K562 (cell line): ENCODE measurements at regions not wholly inside any gene's neighbourhood (a gene's known extent, or its start where the extent isn't known, plus 50 kb on each side); places are given as distances from the start of the nearest gene placed in this dataset.

ENCODE experiments used
- ATAC-seq: fragments of 200-7000 bp; cut with Tn5 transposase; 3 replicates; pipeline ENCODE4 v1.9.1; 2020; ENCODE audit warnings: moderate library complexity
- BruUV-seq: library from RNA; stranded (reverse); fragments of 400-500 nt; replicated peaks from 2 replicates; lab custom pipeline; 2021; lab: Mats Ljungman, UMichigan
- CTCF ChIA-PET: fragments of 300-600 bp; formaldehyde crosslinking; extraction: SDS; loops from one replicate; lab custom pipeline; 2021; ENCODE audit warnings: low intra/inter-chr PET ratio; lab: Yijun Ruan, JAX
- POLR2A ChIA-PET: fragments of 300-600, 350-650 bp; sonication (Branson Sonifier 250); formaldehyde crosslinking; extraction: SDS; loops from one replicate; lab custom pipeline; 2021; ENCODE audit warnings: antibody characterized with exemption, inconsistent platforms; lab: Yijun Ruan, JAX
- DNase-seq, 4 experiments: peaks; one replicate each; pipeline versions ENCODE4 v3.0.0 to v3.0.0-alpha.2; 2011 to 2018; ENCODE audit warnings: low spot score in 3 of 4, mixed read lengths in 3 of 4; ENCODE audit errors: extremely low read depth in 1 of 4
- FAIRE-seq: peaks from 2 replicates; lab custom pipeline; 2011; peaks lifted over from hg19 to GRCh38; lab: Jason Lieb, UNC
- H2AFZ ChIP-seq: 2 replicates; pipeline ENCODE4 v1.6.0; 2011; ENCODE audit warnings: low read depth, low read length, control low read depth, inconsistent platforms
- H3K27ac ChIP-seq: fragments of 200-600 bp; 3 replicates; pipeline ENCODE4 v1.8.0; 2011; ENCODE audit warnings: low read depth, mild to moderate bottlenecking, control low read depth, inconsistent platforms, low read length, moderate library complexity, mixed read lengths; ENCODE audit errors: extremely low read depth
- H3K27me3 ChIP-seq, 2 experiments: fragments of 300-600 bp in 1 of 2; 2 replicates in 1 of 2; 3 replicates in 1 of 2; pipeline versions ENCODE4 v1.6.0 to v1.8.0; 2011; ENCODE audit warnings: inconsistent platforms in 2 of 2, low read length in 2 of 2, mild to moderate bottlenecking in 1 of 2, mixed read lengths in 1 of 2, moderate library complexity in 1 of 2; ENCODE audit not compliant: control insufficient read depth in 2 of 2, insufficient read depth in 2 of 2
- H3K36me3 ChIP-seq: fragments of 300-600 bp; 3 replicates; pipeline ENCODE4 v1.8.0; 2011; ENCODE audit warnings: mild to moderate bottlenecking, low read length, inconsistent platforms; ENCODE audit not compliant: control insufficient read depth, insufficient read depth
- H3K4me1 ChIP-seq, 2 experiments: fragments of 200-600 bp in 1 of 2; replicated peaks in 1 of 2; 2 replicates in 1 of 2; 3 replicates in 1 of 2; pipeline versions ENCODE4 v1.5.1 to v1.8.0; 2011; ENCODE audit warnings: inconsistent platforms in 2 of 2, low read length in 2 of 2, mild to moderate bottlenecking in 1 of 2, mixed read lengths in 1 of 2, moderate library complexity in 1 of 2; ENCODE audit not compliant: control insufficient read depth in 2 of 2, insufficient read depth in 2 of 2
- H3K4me2 ChIP-seq: 2 replicates; pipeline ENCODE4 v1.6.1; 2011; ENCODE audit warnings: low read length, control low read depth, inconsistent platforms, mixed read lengths; ENCODE audit not compliant: insufficient read depth
- H3K4me3 ChIP-seq: fragments of 200-600 bp; sonication (generic), shearing (Covaris generic); 2 replicates; pipeline ENCODE4 v1.5.1; 2016; ENCODE audit warnings: control low read depth, inconsistent platforms
- H3K79me2 ChIP-seq: fragments of 200-600 bp; 3 replicates; pipeline ENCODE4 v1.8.0; 2011; ENCODE audit warnings: low read length, inconsistent platforms; ENCODE audit not compliant: control insufficient read depth, insufficient read depth
- H3K9ac ChIP-seq, 2 experiments: 2 replicates each; pipeline versions ENCODE4 v1.6.0 to v1.6.1; 2011; ENCODE audit warnings: low read depth in 2 of 2, low read length in 2 of 2, control low read depth in 1 of 2, inconsistent platforms in 1 of 2, mild to moderate bottlenecking in 1 of 2, mixed read lengths in 1 of 2; ENCODE audit not compliant: insufficient read depth in 1 of 2
- H3K9me1 ChIP-seq: one replicate; pipeline ENCODE4 v1.6.0; 2011; ENCODE audit warnings: inconsistent platforms, mild to moderate bottlenecking, low read length, moderate library complexity; ENCODE audit not compliant: control insufficient read depth, insufficient read depth
- H3K9me3 ChIP-seq: replicated peaks from 2 replicates; pipeline ENCODE4 v1.5.1; 2011; ENCODE audit warnings: low read depth, low read length, inconsistent platforms; ENCODE audit not compliant: control insufficient read depth, insufficient read depth
- H4K20me1 ChIP-seq: replicated peaks from 2 replicates; pipeline ENCODE4 v1.6.1; 2011; ENCODE audit warnings: low read length, inconsistent platforms, mixed read lengths; ENCODE audit not compliant: control insufficient read depth, insufficient read depth
- CEBPB ChIP-seq: fragments of 450-650 bp; IDR thresholded peaks from 2 replicates; pipeline ENCODE4 v1.6.1; 2016; ENCODE audit warnings: missing genetic modification characterization, missing compliant biosample characterization
- CEBPG ChIP-seq, 3 experiments: fragments of 200-800 bp in 1 of 3; sonication (Bioruptor generic) in 1 of 3; sonication (generic) in 1 of 3; formaldehyde crosslinking in 1 of 3; IDR thresholded peaks in 2 of 3; conservative IDR thresholded peaks in 1 of 3; 2 replicates each; pipeline versions ENCODE4 v1.6.1 to v1.8.0; 2016 to 2022; ENCODE audit warnings: missing compliant biosample characterization in 2 of 3, missing genetic modification characterization in 2 of 3, mild to moderate bottlenecking in 1 of 3, missing genetic modification reagents in 1 of 3
- HEY1 ChIP-seq: fragments of 250-450 bp; sonication (Bioruptor Pico); IDR thresholded peaks from 2 replicates; pipeline ENCODE4 v1.5.0; 2020; ENCODE audit warnings: mild to moderate bottlenecking, moderate library complexity, borderline replicate concordance
- IRF9 ChIP-seq: fragments of 450-650 bp; IDR thresholded peaks from 2 replicates; pipeline ENCODE4 v1.6.1; 2016; ENCODE audit warnings: missing biosample characterization, missing genetic modification characterization
- WGBS: fragments of 100-300 bp; shearing (Covaris generic); methylation state at CpG from one replicate; pipeline ENCODE4 v1.1.6; 2016; ENCODE audit warnings: low coverage, mixed read lengths; ENCODE audit not compliant: insufficient coverage; ENCODE audit errors: missing lambda C conversion rate; 5-methylcytosine and 5-hydroxymethylcytosine counted together
- in situ Hi-C: fragments of 300-500 bp; cut with MboI; formaldehyde crosslinking; loops from 4 replicates; pipeline ENCODE4 v1.15.0; 2018; ENCODE audit warnings: inconsistent platforms, mixed read lengths
- intact Hi-C: fragments of 100-400 bp; cut with micrococcal nuclease; formaldehyde crosslinking; loops from 2 replicates; pipeline ENCODE4 v1.14.2; 2022
- TF ChIP-seq, protein P1 (sequence below): sonication (generic); formaldehyde crosslinking; IDR thresholded peaks from 2 replicates; pipeline ENCODE4 v1.8.0; 2022; ENCODE audit warnings: mild to moderate bottlenecking, missing genetic modification reagents

DNA sequence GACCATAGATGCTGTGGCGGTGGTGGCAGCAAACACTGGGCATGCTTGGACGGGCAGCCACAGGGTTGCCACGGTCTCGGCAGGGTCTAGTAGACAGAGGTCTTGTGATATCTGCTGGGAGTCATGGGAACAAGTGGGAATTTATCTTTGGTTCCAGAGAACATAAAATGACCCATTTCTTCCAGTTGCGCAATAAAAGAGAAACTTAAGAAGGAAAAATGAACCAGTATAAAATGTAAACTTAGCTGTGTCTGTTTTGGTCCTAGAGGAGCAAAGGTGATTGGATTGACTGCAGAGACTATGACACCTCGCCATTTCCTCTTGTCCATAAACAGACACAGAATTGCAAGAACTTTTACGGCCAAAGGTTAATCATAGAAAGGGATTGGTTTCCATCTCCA lies 132.6 kb upstream of the RBBP8 start:
- intact Hi-C loops = no loop called here
- Histone ChIP-seq H3K9me1 (no peaks in the 10 kb centered on the region), H3K9me3 (no peaks in the 10 kb centered on the region), H3K79me2 (no peaks in the 10 kb centered on the region), H4K20me1 (no peaks in the 10 kb centered on the region)
- ChIA-PET POLR2A (no interaction called here), CTCF (interaction anchor here (2.7 kb wide), 1 partner anchor 182 kb away, joined by 15 read pairs; no protein-coding TSS in a partner anchor)
- no TSS peak for BruUV-seq
- in situ Hi-C loops = no loop called here
- 11% methylated on average over 7 of the region's 7 CpGs for WGBS
- no peak for FAIRE-seq
- TF ChIP-seq, protein P1, sequence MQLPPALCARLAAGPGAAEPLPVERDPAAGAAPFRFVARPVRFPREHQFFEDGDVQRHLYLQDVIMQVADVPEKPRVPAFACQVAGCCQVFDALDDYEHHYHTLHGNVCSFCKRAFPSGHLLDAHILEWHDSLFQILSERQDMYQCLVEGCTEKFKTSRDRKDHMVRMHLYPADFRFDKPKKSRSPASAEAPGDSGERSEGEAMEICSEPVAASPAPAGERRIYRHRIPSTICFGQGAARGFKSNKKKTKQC = no peak
- TF ChIP-seq HEY1 (no peak), CEBPB (tag) (peak; percentile 95), CEBPG (CRISPR knock-in tag; IDR thresholded peaks at IDR 0.05) (no peak), CEBPG (tag; conservative IDR thresholded peaks at IDR 0.05 in 1 of 2, IDR thresholded peaks at IDR 0.05 in 1 of 2) (peak; percentile 86 to 99), IRF9 (peak; percentile 38; the same call in 1 of the 2 replicates)
- TF ChIP-seq, all 486 proteins: peak for 3
- H2AFZ ChIP-seq = no peak overlapping the region
- no peak overlapping the region for H3K4me2 ChIP-seq
- no peak overlapping the region for H3K27ac ChIP-seq
- ATAC-seq (no peak), DNase-seq (no peak)
- peaks cover 0 to 3% of the 10 kb centered on the region in 2 experiments; a peak in 2 of 5 replicates for H3K27me3 ChIP-seq
- H3K36me3 ChIP-seq = no peaks in the 10 kb centered on the region
- H3K4me1 ChIP-seq = peaks cover 0 to 3% of the 10 kb centered on the region in 2 experiments; a peak in 1 of 5 replicates
- no peak overlapping the region for H3K9ac ChIP-seq
- no peak overlapping the region for H3K4me3 ChIP-seq
